B cell (primary cell): ENCODE measurements at regions not wholly inside any gene's neighbourhood (a gene's known extent, or its start where the extent isn't known, plus 50 kb on each side); places are given as distances from the start of the nearest gene placed in this dataset.

Experiments
- EZH2 ChIP-seq: IDR thresholded peaks from 2 replicates; pipeline ENCODE4 v1.6.1; 2012; ENCODE audit warnings: borderline replicate concordance, low read depth, mild to moderate bottlenecking, moderate library complexity, low read length; ENCODE audit not compliant: insufficient read depth, poor library complexity, severe bottlenecking
- TF ChIP-seq, protein P1 (sequence below): fragments of 200-600 bp; IDR thresholded peaks from one replicate; pipeline ENCODE4 v1.8.0; 2022; ENCODE audit warnings: antibody characterized with exemption, mild to moderate bottlenecking

DNA sequence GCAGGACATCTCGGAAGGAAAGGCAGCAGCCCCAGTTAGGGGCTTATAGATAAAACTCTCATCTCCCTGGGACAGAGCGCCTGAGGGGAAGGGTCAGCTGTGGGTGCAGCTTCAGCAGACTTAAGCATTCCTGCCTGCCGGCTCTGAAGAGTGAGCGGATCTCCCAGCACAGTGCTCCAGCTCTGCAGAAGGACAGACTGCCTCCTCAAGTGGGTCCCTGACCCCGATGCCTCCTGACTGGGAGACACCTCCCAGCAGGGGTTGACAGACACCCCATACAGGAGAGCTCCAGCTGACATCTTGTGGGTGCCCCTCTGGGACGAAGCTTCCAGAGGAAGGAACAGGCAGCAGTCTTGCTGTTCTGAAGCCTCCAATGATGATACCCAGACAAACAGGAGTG, 117.1 kb upstream of the POT1 start:
- TF ChIP-seq, protein P1, sequence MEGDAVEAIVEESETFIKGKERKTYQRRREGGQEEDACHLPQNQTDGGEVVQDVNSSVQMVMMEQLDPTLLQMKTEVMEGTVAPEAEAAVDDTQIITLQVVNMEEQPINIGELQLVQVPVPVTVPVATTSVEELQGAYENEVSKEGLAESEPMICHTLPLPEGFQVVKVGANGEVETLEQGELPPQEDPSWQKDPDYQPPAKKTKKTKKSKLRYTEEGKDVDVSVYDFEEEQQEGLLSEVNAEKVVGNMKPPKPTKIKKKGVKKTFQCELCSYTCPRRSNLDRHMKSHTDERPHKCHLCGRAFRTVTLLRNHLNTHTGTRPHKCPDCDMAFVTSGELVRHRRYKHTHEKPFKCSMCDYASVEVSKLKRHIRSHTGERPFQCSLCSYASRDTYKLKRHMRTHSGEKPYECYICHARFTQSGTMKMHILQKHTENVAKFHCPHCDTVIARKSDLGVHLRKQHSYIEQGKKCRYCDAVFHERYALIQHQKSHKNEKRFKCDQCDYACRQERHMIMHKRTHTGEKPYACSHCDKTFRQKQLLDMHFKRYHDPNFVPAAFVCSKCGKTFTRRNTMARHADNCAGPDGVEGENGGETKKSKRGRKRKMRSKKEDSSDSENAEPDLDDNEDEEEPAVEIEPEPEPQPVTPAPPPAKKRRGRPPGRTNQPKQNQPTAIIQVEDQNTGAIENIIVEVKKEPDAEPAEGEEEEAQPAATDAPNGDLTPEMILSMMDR: no peak
- TF ChIP-seq EZH2: no peak
